ENCODE measurements at regions not wholly inside any gene's neighbourhood (a gene's known extent, or its start where the extent isn't known, plus 50 kb on each side); places are given as distances from the start of the nearest gene placed in this dataset.

GRCh38 chr5:77892061-77893010 lies 116.2 kb upstream of the TBCA start:
- Histone ChIP-seq H3K27ac (no peak overlapping the region), H3K4me3 (no peak overlapping the region), H3K27me3 (replicated peaks; ENCODE audit: insufficient read depth) (no peaks in the 10 kb centered on the region), H3K9me3 (no peaks in the 10 kb centered on the region), H3K4me1 (ENCODE audit: control insufficient read depth in 1 of 2, low read depth in 2 of 2) (no peaks in the 10 kb centered on the region), H3K36me3 (no peaks in the 10 kb centered on the region)
- no peak for TF ChIP-seq CTCF (IDR thresholded peaks at IDR 0.05)
- ATAC-seq (ENCODE audit: insufficient number of reproducible peaks, low FRiP score, low read depth) (no peak), DNase-seq (ENCODE audit: low spot score) (no peak)

- Histone ChIP-seq H3K4me1 (ENCODE audit: control insufficient read depth in 1 of 2, low read depth in 2 of 2) (no peaks in the 10 kb centered on the region), H3K36me3 (no peaks in the 10 kb centered on the region), H3K27ac (no peak overlapping the region), H3K4me3 (no peak overlapping the region), H3K9me3 (no peaks in the 10 kb centered on the region), H3K27me3 (replicated peaks; ENCODE audit: insufficient read depth) (no peaks in the 10 kb centered on the region)
- ATAC-seq (ENCODE audit: insufficient number of reproducible peaks, low FRiP score, low read depth) (no peak), DNase-seq (ENCODE audit: low spot score) (no peak)
- no peak for TF ChIP-seq CTCF (IDR thresholded peaks at IDR 0.05)
These were observed 109.4 kb upstream of the TBCA start for GRCh38 chr5:77885519-77885918.

- no peak for ATAC-seq (ENCODE audit: insufficient number of reproducible peaks, low FRiP score, low read depth)
- no peak overlapping the region for H3K27ac ChIP-seq
- TF ChIP-seq CTCF (IDR thresholded peaks at IDR 0.05): no peak
- no peaks in the 10 kb centered on the region for H3K9me3 ChIP-seq
- no peaks in the 10 kb centered on the region for H3K4me1 ChIP-seq (ENCODE audit: control insufficient read depth in 1 of 2, low read depth in 2 of 2)
- H3K36me3 ChIP-seq: no peaks in the 10 kb centered on the region
- no peaks in the 10 kb centered on the region for H3K27me3 ChIP-seq (replicated peaks; ENCODE audit: insufficient read depth)
- H3K4me3 ChIP-seq: no peak overlapping the region
- DNase-seq (ENCODE audit: low spot score): no peak
These were observed 106.6 kb upstream of the TBCA start for GRCh38 chr5:77882670-77883257.

DNA sequence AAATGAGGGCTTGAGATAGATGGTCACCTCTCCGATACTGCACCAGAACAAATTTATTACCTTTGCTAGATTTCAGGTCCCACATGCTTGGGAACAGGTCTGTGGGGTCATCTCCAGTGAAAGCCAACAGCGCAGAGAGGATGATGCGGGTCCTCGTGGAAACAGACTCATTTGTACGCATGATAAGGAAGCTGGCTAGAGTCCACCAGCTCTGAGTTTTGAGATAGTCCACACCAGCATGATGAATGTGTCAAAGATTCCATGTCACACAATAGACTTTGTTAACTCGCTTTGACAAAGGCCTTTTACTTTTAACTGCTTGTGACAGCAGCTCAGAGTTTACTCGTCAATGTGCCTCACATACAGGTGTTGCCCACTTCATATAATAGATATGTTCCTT lies 105.4 kb upstream of the TBCA start:
- Histone ChIP-seq H3K4me3 (no peak overlapping the region), H3K27ac (no peak overlapping the region), H3K36me3 (no peaks in the 10 kb centered on the region), H3K4me1 (ENCODE audit: control insufficient read depth in 1 of 2, low read depth in 2 of 2) (no peaks in the 10 kb centered on the region), H3K27me3 (replicated peaks; ENCODE audit: insufficient read depth) (no peaks in the 10 kb centered on the region), H3K9me3 (no peaks in the 10 kb centered on the region)
- ATAC-seq (ENCODE audit: insufficient number of reproducible peaks, low FRiP score, low read depth) (no peak), DNase-seq (ENCODE audit: low spot score) (no peak)
- TF ChIP-seq CTCF (IDR thresholded peaks at IDR 0.05): no peak

DNA sequence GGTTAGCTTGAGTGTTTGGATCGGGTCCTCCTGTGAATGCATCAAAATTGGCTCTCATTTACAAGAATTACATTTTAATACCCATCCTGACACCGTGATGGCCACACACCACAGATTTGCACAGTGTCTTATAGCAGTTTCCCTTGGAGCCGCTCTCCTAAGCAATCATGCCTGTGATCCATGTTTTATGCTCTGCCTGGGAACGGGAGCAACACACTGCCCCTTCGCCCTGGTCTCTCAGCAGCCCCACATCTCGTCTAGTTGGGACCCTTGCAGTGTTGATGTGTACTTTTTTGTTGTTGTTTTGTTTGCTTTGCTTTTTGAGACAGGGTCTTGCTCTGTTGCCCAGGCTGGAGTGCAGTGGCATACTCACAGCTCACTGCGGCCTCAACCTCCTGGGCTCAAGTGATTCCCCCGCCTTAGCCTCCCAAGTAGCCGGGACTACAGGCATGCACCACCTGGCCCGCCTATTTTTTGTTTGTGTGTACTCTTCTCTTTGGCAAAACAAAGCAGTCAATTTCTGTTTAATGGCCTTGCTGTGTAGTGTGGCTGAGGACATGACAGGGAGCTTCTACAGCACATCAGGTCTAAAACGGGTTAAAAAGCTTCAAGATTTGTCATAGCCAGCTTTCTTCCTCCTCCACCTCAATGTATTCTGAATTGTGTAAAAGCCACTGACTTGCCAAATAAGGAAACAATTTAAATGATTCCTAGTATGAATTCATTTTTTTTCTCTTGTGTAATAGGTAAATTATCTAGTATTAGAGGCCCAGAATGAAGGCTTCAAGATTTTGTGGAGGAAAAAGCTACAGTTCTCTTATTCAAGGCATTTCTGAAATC lies 101.6 kb upstream of the TBCA start:
- TF ChIP-seq CTCF (IDR thresholded peaks at IDR 0.05): no peak
- Histone ChIP-seq H3K4me1 (ENCODE audit: control insufficient read depth in 1 of 2, low read depth in 2 of 2) (no peaks in the 10 kb centered on the region), H3K27ac (no peak overlapping the region), H3K27me3 (replicated peaks; ENCODE audit: insufficient read depth) (no peaks in the 10 kb centered on the region), H3K9me3 (no peaks in the 10 kb centered on the region), H3K36me3 (no peaks in the 10 kb centered on the region), H3K4me3 (no peak overlapping the region)
- ATAC-seq (ENCODE audit: insufficient number of reproducible peaks, low FRiP score, low read depth) (no peak), DNase-seq (ENCODE audit: low spot score) (no peak)

Data from thoracic aorta (tissue), 2 donors.